Upper lobe of left lung (tissue), 4 donors: ENCODE measurements at regions not wholly inside any gene's neighbourhood (a gene's known extent, or its start where the extent isn't known, plus 50 kb on each side); places are given as distances from the start of the nearest gene placed in this dataset.

ENCODE experiments used
- CTCF ChIP-seq, 6 experiments: fragments of 450-650 bp in 4 of 6; fragments of 200-600 bp in 2 of 6; sonication (generic) in 2 of 6; IDR thresholded peaks; one replicate each; pipeline ENCODE4 v1.5.1; 2016 to 2019; ENCODE audit warnings: antibody characterized with exemption in 6 of 6
- POLR2A ChIP-seq, 4 donors: fragments of 450-650 bp; IDR thresholded peaks; one replicate each; pipeline ENCODE4 v1.5.1; 2016 to 2017; ENCODE audit warnings: antibody characterized with exemption in 4 of 4, mild to moderate bottlenecking in 2 of 4
- POLR2AphosphoS5 ChIP-seq, 2 donors: sonication (generic); formaldehyde crosslinking; IDR thresholded peaks; one replicate each; pipeline ENCODE4 v1.5.1; 2017; ENCODE audit warnings: antibody characterized with exemption in 2 of 2

GRCh38 chr3:182294696-182295095 lies 498.6 kb upstream of the ATP11B start:
- TF ChIP-seq CTCF (IDR thresholded peaks at IDR 0.05) (no peak), POLR2A (IDR thresholded peaks at IDR 0.05) (no peak), POLR2AphosphoS5 (IDR thresholded peaks at IDR 0.05) (no peak)
